ENCODE measurements at regions not wholly inside any gene's neighbourhood (a gene's known extent, or its start where the extent isn't known, plus 50 kb on each side); places are given as distances from the start of the nearest gene placed in this dataset.

- H3K27ac ChIP-seq (ENCODE audit: low read length) = no peak overlapping the region
Observed at GRCh38 chr12:47299586-47299985, 219.8 kb upstream of the AMIGO2 start.

GRCh38 chr12:47297993-47298392 is 218.2 kb upstream of the AMIGO2 start:
- no peaks in the 10 kb centered on the region for H3K4me1 ChIP-seq (ENCODE audit: control insufficient read depth, insufficient read depth, low read length)
- H3K27ac ChIP-seq (ENCODE audit: low read length) = no peak overlapping the region
- no peaks in the 10 kb centered on the region for H3K36me3 ChIP-seq (ENCODE audit: control insufficient read depth in 2 of 2, insufficient read depth in 2 of 2, low read length in 2 of 2)
- no peak overlapping the region for H3K9ac ChIP-seq (ENCODE audit: low read length in 2 of 2)
- no peaks in the 10 kb centered on the region for H3K9me3 ChIP-seq (ENCODE audit: control insufficient read depth in 2 of 2, low read length in 2 of 2)
- H3K27me3 ChIP-seq (ENCODE audit: control insufficient read depth in 1 of 2, insufficient read depth in 2 of 2, low read length in 2 of 2) = no peaks in the 10 kb centered on the region
- H3K4me3 ChIP-seq (ENCODE audit: low read length in 2 of 2) = no peak overlapping the region

More at GRCh38 chr12:47299586-47299985, 219.8 kb upstream of the AMIGO2 start:
- Histone ChIP-seq H3K9me3 (ENCODE audit: control insufficient read depth in 2 of 2, low read length in 2 of 2) (no peaks in the 10 kb centered on the region), H3K27me3 (ENCODE audit: control insufficient read depth in 1 of 2, insufficient read depth in 2 of 2, low read length in 2 of 2) (no peaks in the 10 kb centered on the region), H3K4me3 (ENCODE audit: low read length in 2 of 2) (no peak overlapping the region), H3K9ac (ENCODE audit: low read length in 2 of 2) (no peak overlapping the region), H3K4me1 (ENCODE audit: control insufficient read depth, insufficient read depth, low read length) (no peaks in the 10 kb centered on the region), H3K36me3 (ENCODE audit: control insufficient read depth in 2 of 2, insufficient read depth in 2 of 2, low read length in 2 of 2) (no peaks in the 10 kb centered on the region)

GRCh38 chr12:47296828-47297227 is 217.1 kb upstream of the AMIGO2 start:
- Histone ChIP-seq H3K27ac (ENCODE audit: low read length) (no peak overlapping the region), H3K9ac (ENCODE audit: low read length in 2 of 2) (no peak overlapping the region), H3K9me3 (ENCODE audit: control insufficient read depth in 2 of 2, low read length in 2 of 2) (no peaks in the 10 kb centered on the region), H3K4me1 (ENCODE audit: control insufficient read depth, insufficient read depth, low read length) (no peaks in the 10 kb centered on the region), H3K4me3 (ENCODE audit: low read length in 2 of 2) (no peak overlapping the region), H3K27me3 (ENCODE audit: control insufficient read depth in 1 of 2, insufficient read depth in 2 of 2, low read length in 2 of 2) (no peaks in the 10 kb centered on the region), H3K36me3 (ENCODE audit: control insufficient read depth in 2 of 2, insufficient read depth in 2 of 2, low read length in 2 of 2) (no peaks in the 10 kb centered on the region)

GRCh38 chr12:47293406-47293805 is 213.6 kb upstream of the AMIGO2 start:
- H3K9me3 ChIP-seq (ENCODE audit: control insufficient read depth in 2 of 2, low read length in 2 of 2) = no peaks in the 10 kb centered on the region
- H3K27me3 ChIP-seq (ENCODE audit: control insufficient read depth in 1 of 2, insufficient read depth in 2 of 2, low read length in 2 of 2) = no peaks in the 10 kb centered on the region
- H3K4me1 ChIP-seq (ENCODE audit: control insufficient read depth, insufficient read depth, low read length) = no peaks in the 10 kb centered on the region
- no peak overlapping the region for H3K4me3 ChIP-seq (ENCODE audit: low read length in 2 of 2)
- H3K36me3 ChIP-seq (ENCODE audit: control insufficient read depth in 2 of 2, insufficient read depth in 2 of 2, low read length in 2 of 2) = no peaks in the 10 kb centered on the region
- no peak overlapping the region for H3K27ac ChIP-seq (ENCODE audit: low read length)
- no peak overlapping the region for H3K9ac ChIP-seq (ENCODE audit: low read length in 2 of 2)

- no peak overlapping the region for H3K9ac ChIP-seq (ENCODE audit: low read length in 2 of 2)
- no peaks in the 10 kb centered on the region for H3K36me3 ChIP-seq (ENCODE audit: control insufficient read depth in 2 of 2, insufficient read depth in 2 of 2, low read length in 2 of 2)
- H3K4me1 ChIP-seq (ENCODE audit: control insufficient read depth, insufficient read depth, low read length) = no peaks in the 10 kb centered on the region
- H3K4me3 ChIP-seq (ENCODE audit: low read length in 2 of 2) = no peak overlapping the region
- no peak overlapping the region for H3K27ac ChIP-seq (ENCODE audit: low read length)
- H3K9me3 ChIP-seq (ENCODE audit: control insufficient read depth in 2 of 2, low read length in 2 of 2) = peaks cover 0 to 2% of the 10 kb centered on the region in 2 donors
- no peaks in the 10 kb centered on the region for H3K27me3 ChIP-seq (ENCODE audit: control insufficient read depth in 1 of 2, insufficient read depth in 2 of 2, low read length in 2 of 2)
Observed at GRCh38 chr12:47286676-47287075, 206.9 kb upstream of the AMIGO2 start.
